IMR-90 (cell line): ENCODE measurements at regions not wholly inside any gene's neighbourhood (a gene's known extent, or its start where the extent isn't known, plus 50 kb on each side); places are given as distances from the start of the nearest gene placed in this dataset.

Experiments
- ATAC-seq: fragments of 200-7000 bp; cut with Tn5 transposase; 2 replicates; pipeline ENCODE4 v1.9.1; 2020; ENCODE audit warnings: low read depth, mild to moderate bottlenecking, moderate library complexity
- BruUV-seq: library from RNA; stranded (reverse); fragments of 400-500 nt; replicated peaks from 2 replicates; lab custom pipeline; 2021; lab: Mats Ljungman, UMichigan
- CTCF ChIA-PET: fragments of 300-600 bp; formaldehyde crosslinking; extraction: SDS; loops from one replicate; lab custom pipeline; 2021; ENCODE audit warnings: antibody characterized with exemption; lab: Yijun Ruan, JAX
- POLR2A ChIA-PET: fragments of 300-600 bp; sonication (Branson Sonifier 250); formaldehyde crosslinking; loops from one replicate; lab custom pipeline; 2022; ENCODE audit warnings: antibody characterized with exemption; ENCODE audit not compliant: unreplicated experiment; lab: Charles Lee
- DNase-seq: peaks from one replicate; pipeline ENCODE4 v3.0.0; 2013
- H2AFZ ChIP-seq: replicated peaks from 2 replicates; pipeline ENCODE3; 2013; ENCODE audit warnings: low read length, mild to moderate bottlenecking; ENCODE audit not compliant: poor library complexity
- H2AK5ac ChIP-seq: 2 replicates; pipeline ENCODE4 v1.6.1; 2013; ENCODE audit warnings: low read depth, low read length, inconsistent platforms
- H2AK9ac ChIP-seq: replicated peaks from 2 replicates; pipeline ENCODE3; 2013; ENCODE audit warnings: mild to moderate bottlenecking, low read depth, low read length, moderate library complexity; ENCODE audit not compliant: poor library complexity
- H2BK120ac ChIP-seq: 2 replicates; pipeline ENCODE4 v1.6.1; 2013; ENCODE audit warnings: low read depth, low read length, inconsistent platforms
- H2BK15ac ChIP-seq: 3 replicates; pipeline ENCODE4 v1.6.1; 2013; ENCODE audit warnings: low read depth, low read length, inconsistent platforms
- H2BK20ac ChIP-seq: 2 replicates; pipeline ENCODE4 v1.6.1; 2013; ENCODE audit warnings: low read depth, mild to moderate bottlenecking, inconsistent platforms, low read length, moderate library complexity
- H2BK5ac ChIP-seq: 2 replicates; pipeline ENCODE4 v1.6.1; 2013; ENCODE audit warnings: mild to moderate bottlenecking, low read depth, low read length, inconsistent platforms; ENCODE audit not compliant: poor library complexity, severe bottlenecking
- H3K14ac ChIP-seq: replicated peaks from 2 replicates; pipeline ENCODE4 v1.6.1; 2013; ENCODE audit warnings: low read depth, low read length, inconsistent platforms
- H3K18ac ChIP-seq: 2 replicates; pipeline ENCODE4 v1.6.1; 2013; ENCODE audit warnings: low read depth, low read length, control low read depth
- H3K23ac ChIP-seq: 2 replicates; pipeline ENCODE4 v1.6.1; 2013; ENCODE audit warnings: low read depth, low read length, inconsistent platforms
- H3K27ac ChIP-seq: 2 replicates; pipeline ENCODE4 v1.5.1; 2013; ENCODE audit warnings: mild to moderate bottlenecking, control low read depth, low read length; ENCODE audit not compliant: insufficient read depth
- H3K27me3 ChIP-seq: 2 replicates; pipeline ENCODE4 v1.6.1; 2013; ENCODE audit warnings: low read length; ENCODE audit not compliant: control insufficient read depth, insufficient read depth
- H3K36me3 ChIP-seq: 2 replicates; pipeline ENCODE4 v1.6.1; 2013; ENCODE audit warnings: low read length, mixed read lengths; ENCODE audit not compliant: control insufficient read depth, insufficient read depth
- H3K4ac ChIP-seq: 2 replicates; pipeline ENCODE4 v1.6.1; 2013; ENCODE audit warnings: low read depth, low read length, inconsistent platforms
- H3K4me1 ChIP-seq: 2 replicates; pipeline ENCODE4 v1.6.1; 2013; ENCODE audit warnings: low read length, mixed read lengths; ENCODE audit not compliant: control insufficient read depth, insufficient read depth
- H3K4me2 ChIP-seq: 2 replicates; pipeline ENCODE4 v1.6.1; 2013; ENCODE audit warnings: low read depth, mild to moderate bottlenecking, control low read depth, low read length, moderate library complexity
- H3K4me3 ChIP-seq: 2 replicates; pipeline ENCODE4 v1.5.1; 2013; ENCODE audit warnings: low read depth, mild to moderate bottlenecking, control low read depth, low read length, moderate library complexity; ENCODE audit not compliant: insufficient read depth
- H3K56ac ChIP-seq: 2 replicates; pipeline ENCODE4 v1.6.1; 2013; ENCODE audit warnings: low read length, inconsistent platforms; ENCODE audit not compliant: insufficient read depth; ENCODE audit errors: extremely low read depth
- H3K79me1 ChIP-seq, 2 experiments: 2 replicates each; pipeline ENCODE4 v1.6.1; 2013; ENCODE audit warnings: low read length in 2 of 2, inconsistent platforms in 1 of 2, low read depth in 1 of 2
- H3K9ac ChIP-seq: 2 replicates; pipeline ENCODE4 v1.6.1; 2013; ENCODE audit warnings: low read depth, low read length, control low read depth
- H3K9me1 ChIP-seq: 2 replicates; pipeline ENCODE4 v1.6.1; 2013; ENCODE audit warnings: low read length, inconsistent platforms; ENCODE audit not compliant: insufficient read depth
- H3K9me3 ChIP-seq: 2 replicates; pipeline ENCODE4 v1.6.1; 2013; ENCODE audit warnings: low read length; ENCODE audit not compliant: control insufficient read depth, insufficient read depth
- H4K20me1 ChIP-seq: 2 replicates; pipeline ENCODE4 v1.6.1; 2013; ENCODE audit warnings: low read length, inconsistent platforms; ENCODE audit not compliant: insufficient read depth
- H4K5ac ChIP-seq: 2 replicates; pipeline ENCODE4 v1.6.1; 2013; ENCODE audit warnings: mild to moderate bottlenecking, low read depth, low read length, control low read depth
- H4K8ac ChIP-seq, 2 experiments: 2 replicates each; pipeline ENCODE4 v1.6.1; 2013; ENCODE audit warnings: low read depth in 2 of 2, low read length in 2 of 2, control low read depth in 1 of 2, inconsistent platforms in 1 of 2
- H4K91ac ChIP-seq: 2 replicates; pipeline ENCODE4 v1.6.1; 2013; ENCODE audit warnings: low read depth, low read length, inconsistent platforms; ENCODE audit not compliant: insufficient read depth
- BHLHE40 ChIP-seq: fragments of 150-350 bp; IDR thresholded peaks from 2 replicates; pipeline ENCODE4 v1.6.1; 2016; ENCODE audit warnings: mild to moderate bottlenecking, low read depth, low read length
- CHD1 ChIP-seq: IDR thresholded peaks from 2 replicates; pipeline ENCODE4 v1.6.1; 2012; ENCODE audit warnings: low read depth, low read length, improper control_type of control experiment
- MXI1 ChIP-seq: IDR thresholded peaks from 2 replicates; pipeline ENCODE4 v1.6.1; 2012; ENCODE audit warnings: low read depth, mild to moderate bottlenecking, low read length, moderate library complexity, borderline replicate concordance
- POLR2A ChIP-seq: IDR thresholded peaks from 2 replicates; pipeline ENCODE4 v1.6.1; 2012; ENCODE audit warnings: mild to moderate bottlenecking, low read depth, low read length
- SMC3 ChIP-seq: fragments of 150-350 bp; IDR thresholded peaks from 2 replicates; pipeline ENCODE4 v1.6.1; 2016; ENCODE audit warnings: low read depth, mild to moderate bottlenecking, antibody characterized with exemption, low read length, moderate library complexity
- USF2 ChIP-seq: fragments of 150-350 bp; IDR thresholded peaks from 2 replicates; pipeline ENCODE4 v1.6.1; 2017; ENCODE audit warnings: mild to moderate bottlenecking, antibody characterized with exemption, low read length, low read depth
- WGBS, 2 experiments: methylation state at CpG; one replicate each; pipeline versions ENCODE4 v1.1.5 to v1.1.7; 2013; ENCODE audit warnings: missing lambda C conversion rate in 2 of 2; ENCODE audit not compliant: insufficient read length in 1 of 2; ENCODE audit errors: extremely low coverage in 2 of 2; 5-methylcytosine and 5-hydroxymethylcytosine counted together
- dilution Hi-C: fragments of 300-500 bp; cut with HindIII; formaldehyde crosslinking; loops from one replicate; pipeline ENCODE4 v1.14.3; 2018; ENCODE audit warnings: low sequenced_read_pairs; ENCODE audit not compliant: unreplicated experiment
- in situ Hi-C: fragments of 300-500 bp; cut with MboI; formaldehyde crosslinking; loops from 3 replicates; pipeline ENCODE4 v1.14.3; 2019; ENCODE audit warnings: low sequenced_read_pairs, inconsistent platforms, mixed read lengths
- intact Hi-C: fragments of 100-400 bp; cut with micrococcal nuclease; formaldehyde crosslinking; loops from 2 replicates; pipeline ENCODE4 v1.10.0; 2022

- dilution Hi-C loops (no loop called here), intact Hi-C loops (no loop called here), in situ Hi-C loops (no loop called here)
- Histone ChIP-seq H4K20me1 (no peaks in the 10 kb centered on the region), H3K4me3 (no peak overlapping the region), H3K56ac (no peak overlapping the region), H2BK5ac (no peak overlapping the region), H3K9ac (no peak overlapping the region), H3K4me2 (peak overlapping the region; percentile 11; the same call in 1 of the 2 replicates), H3K79me1 (no peaks in the 10 kb centered on the region), H2BK15ac (peak overlapping the region; percentile 35; the same call in 1 of the 3 replicates), H2AFZ (peak overlapping the region; percentile 56), H2BK120ac (peak overlapping the region; percentile 16; the same call in 1 of the 2 replicates), H3K18ac (no peak overlapping the region), H2AK5ac (peak overlapping the region; percentile 48; the same call in 1 of the 2 replicates), H3K4me1 (peaks cover 5% of the 10 kb centered on the region; the same call in 1 of the 2 replicates), H3K27ac (no peak overlapping the region), H2BK20ac (peak overlapping the region; percentile 13; the same call in 1 of the 2 replicates), H4K8ac (no peak overlapping the region; a peak in 1 of 4 replicates), H3K27me3 (no peaks in the 10 kb centered on the region), H3K14ac (peak overlapping the region; percentile 68; the same call in 1 of the 2 replicates), H3K36me3 (no peaks in the 10 kb centered on the region), H3K9me1 (peaks cover 3% of the 10 kb centered on the region; the same call in 1 of the 2 replicates), H3K9me3 (no peaks in the 10 kb centered on the region), H4K91ac (no peak overlapping the region), H3K23ac (no peak overlapping the region), H2AK9ac (peak overlapping the region; percentile 20), H3K4ac (peak overlapping the region; percentile 36; the same call in 1 of the 2 replicates), H4K5ac (no peak overlapping the region)
- peak; percentile 55; the same call in 1 of the 2 replicates for TF ChIP-seq BHLHE40
- no peak for TF ChIP-seq MXI1
- TF ChIP-seq CHD1: no peak
- no peak for TF ChIP-seq USF2
- TF ChIP-seq SMC3: peak; percentile 19; the same call in 1 of the 2 replicates
- TF ChIP-seq POLR2A: no peak
- DNase-seq: peak; percentile 87
- ChIA-PET CTCF (interaction anchor here (0.6 to 1.2 kb wide), 3 partner anchors 13 to 1048 kb away, joined by 3 read pairs; no protein-coding TSS in a partner anchor), POLR2A (no interaction called here)
- peak; percentile 96 for ATAC-seq
- no CpG with 5 or more reads among the region's 7 CpGs for WGBS, 2 experiments
- no TSS peak for BruUV-seq
Measured at GRCh38 chr13:29948244-29948643, 97.8 kb upstream of the UBL3 start.
